ENCODE measurements at regions not wholly inside any gene's neighbourhood (a gene's known extent, or its start where the extent isn't known, plus 50 kb on each side); places are given as distances from the start of the nearest gene placed in this dataset.

DNA sequence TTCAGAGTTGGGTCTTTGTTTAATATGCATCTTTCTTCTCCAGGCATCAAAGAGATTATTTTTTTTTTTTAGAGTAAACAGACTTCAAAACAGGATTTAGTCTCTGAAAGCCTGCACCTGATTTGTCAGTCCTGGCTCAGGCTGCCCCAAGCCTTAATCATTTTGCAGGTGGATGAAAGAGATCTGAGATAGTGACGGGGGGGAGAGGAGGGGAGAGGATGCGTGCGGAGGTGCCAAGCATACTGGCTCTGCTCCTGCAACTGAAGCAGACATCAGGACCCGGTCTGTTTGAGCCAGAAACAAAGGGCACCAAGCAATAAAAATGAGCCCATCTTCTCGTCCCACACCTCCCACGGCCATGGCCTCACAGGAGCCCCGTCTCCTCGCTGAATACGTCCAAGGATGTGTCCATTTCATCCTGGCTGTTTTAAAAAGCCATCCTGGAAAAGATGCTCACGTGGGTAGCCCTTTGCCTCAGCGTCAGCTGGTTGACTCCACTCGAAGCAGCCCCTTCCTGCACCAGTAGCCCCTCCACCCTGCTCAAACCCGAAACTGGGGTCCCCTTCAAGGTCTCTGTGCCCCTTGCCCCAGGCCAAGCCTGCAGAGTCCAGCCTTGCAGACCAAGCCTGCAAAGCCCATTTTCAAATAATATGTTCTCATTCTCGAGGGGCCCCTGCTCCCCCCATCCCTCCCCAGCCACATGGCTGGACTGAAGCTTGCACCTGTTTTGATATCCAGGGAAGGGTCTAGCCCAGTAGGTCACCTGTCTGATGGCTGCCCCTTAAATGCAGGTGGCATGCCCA, 84.8 kb upstream of the TNRC6C start:
- Mint-ChIP-seq H3K4me3 (no peak overlapping the region), H3K36me3 (peaks cover 11% of the 10 kb centered on the region), H3K4me1 (peaks cover 20% of the 10 kb centered on the region), H3K9me3 (peaks cover 19% of the 10 kb centered on the region), H3K27me3 (ENCODE audit: low read depth) (peaks cover 10% of the 10 kb centered on the region), H3K27ac (no peak overlapping the region)
- DNase-seq (ENCODE audit: low spot score) (no peak), ATAC-seq (no peak)
- CTCF ChIA-PET, result interaction anchor here (1.4 to 1.8 kb wide), 3 partner anchors 13 to 19 kb away, joined by 4 to 5 read pairs (median 5); no protein-coding TSS in a partner anchor
- TF ChIP-seq, protein P1, sequence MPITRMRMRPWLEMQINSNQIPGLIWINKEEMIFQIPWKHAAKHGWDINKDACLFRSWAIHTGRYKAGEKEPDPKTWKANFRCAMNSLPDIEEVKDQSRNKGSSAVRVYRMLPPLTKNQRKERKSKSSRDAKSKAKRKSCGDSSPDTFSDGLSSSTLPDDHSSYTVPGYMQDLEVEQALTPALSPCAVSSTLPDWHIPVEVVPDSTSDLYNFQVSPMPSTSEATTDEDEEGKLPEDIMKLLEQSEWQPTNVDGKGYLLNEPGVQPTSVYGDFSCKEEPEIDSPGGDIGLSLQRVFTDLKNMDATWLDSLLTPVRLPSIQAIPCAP (CRISPR knock-in tag; IDR thresholded peaks at IDR 0.05), result no peak
- TF ChIP-seq ELF4 (CRISPR knock-in tag; IDR thresholded peaks at IDR 0.05; ENCODE audit: low read depth) (no peak), ZNF317 (CRISPR knock-in tag; IDR thresholded peaks at IDR 0.05; ENCODE audit: borderline replicate concordance, low read depth) (no peak), NFATC4 (CRISPR knock-in tag; IDR thresholded peaks at IDR 0.05) (no peak), ESRRA (CRISPR knock-in tag; IDR thresholded peaks at IDR 0.05; ENCODE audit: borderline replicate concordance) (no peak)
- TF ChIP-seq, protein P2, sequence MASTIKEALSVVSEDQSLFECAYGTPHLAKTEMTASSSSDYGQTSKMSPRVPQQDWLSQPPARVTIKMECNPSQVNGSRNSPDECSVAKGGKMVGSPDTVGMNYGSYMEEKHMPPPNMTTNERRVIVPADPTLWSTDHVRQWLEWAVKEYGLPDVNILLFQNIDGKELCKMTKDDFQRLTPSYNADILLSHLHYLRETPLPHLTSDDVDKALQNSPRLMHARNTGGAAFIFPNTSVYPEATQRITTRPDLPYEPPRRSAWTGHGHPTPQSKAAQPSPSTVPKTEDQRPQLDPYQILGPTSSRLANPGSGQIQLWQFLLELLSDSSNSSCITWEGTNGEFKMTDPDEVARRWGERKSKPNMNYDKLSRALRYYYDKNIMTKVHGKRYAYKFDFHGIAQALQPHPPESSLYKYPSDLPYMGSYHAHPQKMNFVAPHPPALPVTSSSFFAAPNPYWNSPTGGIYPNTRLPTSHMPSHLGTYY (CRISPR knock-in tag; IDR thresholded peaks at IDR 0.05), result no peak
- TF ChIP-seq, protein P3, sequence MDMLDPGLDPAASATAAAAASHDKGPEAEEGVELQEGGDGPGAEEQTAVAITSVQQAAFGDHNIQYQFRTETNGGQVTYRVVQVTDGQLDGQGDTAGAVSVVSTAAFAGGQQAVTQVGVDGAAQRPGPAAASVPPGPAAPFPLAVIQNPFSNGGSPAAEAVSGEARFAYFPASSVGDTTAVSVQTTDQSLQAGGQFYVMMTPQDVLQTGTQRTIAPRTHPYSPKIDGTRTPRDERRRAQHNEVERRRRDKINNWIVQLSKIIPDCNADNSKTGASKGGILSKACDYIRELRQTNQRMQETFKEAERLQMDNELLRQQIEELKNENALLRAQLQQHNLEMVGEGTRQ (CRISPR knock-in tag; IDR thresholded peaks at IDR 0.05), result no peak
- TF ChIP-seq, protein P4, sequence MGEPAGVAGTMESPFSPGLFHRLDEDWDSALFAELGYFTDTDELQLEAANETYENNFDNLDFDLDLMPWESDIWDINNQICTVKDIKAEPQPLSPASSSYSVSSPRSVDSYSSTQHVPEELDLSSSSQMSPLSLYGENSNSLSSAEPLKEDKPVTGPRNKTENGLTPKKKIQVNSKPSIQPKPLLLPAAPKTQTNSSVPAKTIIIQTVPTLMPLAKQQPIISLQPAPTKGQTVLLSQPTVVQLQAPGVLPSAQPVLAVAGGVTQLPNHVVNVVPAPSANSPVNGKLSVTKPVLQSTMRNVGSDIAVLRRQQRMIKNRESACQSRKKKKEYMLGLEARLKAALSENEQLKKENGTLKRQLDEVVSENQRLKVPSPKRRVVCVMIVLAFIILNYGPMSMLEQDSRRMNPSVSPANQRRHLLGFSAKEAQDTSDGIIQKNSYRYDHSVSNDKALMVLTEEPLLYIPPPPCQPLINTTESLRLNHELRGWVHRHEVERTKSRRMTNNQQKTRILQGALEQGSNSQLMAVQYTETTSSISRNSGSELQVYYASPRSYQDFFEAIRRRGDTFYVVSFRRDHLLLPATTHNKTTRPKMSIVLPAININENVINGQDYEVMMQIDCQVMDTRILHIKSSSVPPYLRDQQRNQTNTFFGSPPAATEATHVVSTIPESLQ (CRISPR knock-in tag; IDR thresholded peaks at IDR 0.05), result no peak
- POLR2A ChIA-PET, result no interaction called here

DNA sequence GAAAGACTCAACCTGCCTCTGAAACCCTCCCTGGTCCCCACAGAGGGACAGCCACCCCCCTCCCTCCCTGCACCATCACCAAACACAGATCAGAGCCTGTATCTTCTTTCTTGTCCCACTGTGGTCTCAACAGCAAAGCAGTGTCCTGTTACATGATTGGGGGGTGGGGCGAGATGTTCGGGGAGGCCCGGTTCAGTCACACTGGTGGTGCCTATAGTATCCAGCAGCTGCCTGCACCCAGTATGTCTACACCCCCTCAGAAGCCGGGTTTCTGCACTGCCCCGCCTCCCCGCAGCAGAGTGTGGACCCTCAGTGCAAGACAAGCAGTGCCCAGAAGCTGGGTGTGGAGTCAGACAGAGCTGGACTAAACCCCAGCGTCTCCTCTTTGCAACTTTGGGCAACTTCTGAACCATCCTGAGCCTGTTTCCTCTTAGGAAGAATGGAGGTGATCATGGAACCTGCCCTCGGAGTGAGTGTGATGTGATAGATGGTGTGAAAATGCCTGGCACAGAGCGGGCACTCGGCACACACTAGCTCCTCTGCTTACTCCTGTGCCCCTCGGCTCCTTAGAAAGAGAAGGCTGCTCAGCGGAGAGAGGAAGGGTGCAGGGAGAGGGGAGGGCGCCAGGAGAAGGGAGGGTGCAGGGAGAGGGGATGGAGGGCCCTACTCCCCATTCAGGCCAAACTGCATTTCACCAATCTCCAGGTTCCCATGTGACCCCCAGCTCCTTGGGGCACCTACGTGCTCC, 84.0 kb upstream of the TNRC6C start:
- Mint-ChIP-seq H3K9me3 (peaks cover 19% of the 10 kb centered on the region), H3K27ac (no peak overlapping the region), H3K36me3 (peaks cover 11% of the 10 kb centered on the region), H3K27me3 (ENCODE audit: low read depth) (peaks cover 10% of the 10 kb centered on the region), H3K4me1 (peaks cover 14% of the 10 kb centered on the region), H3K4me3 (no peak overlapping the region)
- TF ChIP-seq TEAD1 (CRISPR knock-in tag; IDR thresholded peaks at IDR 0.05) (no peak), NFATC4 (CRISPR knock-in tag; IDR thresholded peaks at IDR 0.05) (no peak), IRF2 (CRISPR knock-in tag; IDR thresholded peaks at IDR 0.05; ENCODE audit: borderline replicate concordance, low read depth) (no peak), MXD4 (CRISPR knock-in tag; IDR thresholded peaks at IDR 0.05; ENCODE audit: borderline replicate concordance) (no peak), FOXJ3 (CRISPR knock-in tag; IDR thresholded peaks at IDR 0.05; ENCODE audit: borderline replicate concordance) (no peak), RORB (CRISPR knock-in tag; IDR thresholded peaks at IDR 0.05) (no peak)
- TF ChIP-seq, protein P5, sequence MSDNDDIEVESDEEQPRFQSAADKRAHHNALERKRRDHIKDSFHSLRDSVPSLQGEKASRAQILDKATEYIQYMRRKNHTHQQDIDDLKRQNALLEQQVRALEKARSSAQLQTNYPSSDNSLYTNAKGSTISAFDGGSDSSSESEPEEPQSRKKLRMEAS (CRISPR knock-in tag; IDR thresholded peaks at IDR 0.05), result no peak
- ChIA-PET POLR2A (no interaction called here), CTCF (interaction anchor here (1.4 to 1.7 kb wide), 2 partner anchors 12 to 18 kb away, joined by 4 to 5 read pairs; no protein-coding TSS in a partner anchor)
- DNase-seq (ENCODE audit: low spot score) (no peak), ATAC-seq (no peak)

All from WTC11 (cell line).